HG02678 (cell line): ENCODE measurements at regions not wholly inside any gene's neighbourhood (a gene's known extent, or its start where the extent isn't known, plus 50 kb on each side); places are given as distances from the start of the nearest gene placed in this dataset.

ENCODE experiments used
- ATAC-seq: cut with Tn5 transposase; IDR thresholded peaks from one replicate; pipeline ENCODE4 v1.9.1; 2021; ENCODE audit warnings: mild to moderate bottlenecking, moderate library complexity; ENCODE audit not compliant: unreplicated experiment

DNA sequence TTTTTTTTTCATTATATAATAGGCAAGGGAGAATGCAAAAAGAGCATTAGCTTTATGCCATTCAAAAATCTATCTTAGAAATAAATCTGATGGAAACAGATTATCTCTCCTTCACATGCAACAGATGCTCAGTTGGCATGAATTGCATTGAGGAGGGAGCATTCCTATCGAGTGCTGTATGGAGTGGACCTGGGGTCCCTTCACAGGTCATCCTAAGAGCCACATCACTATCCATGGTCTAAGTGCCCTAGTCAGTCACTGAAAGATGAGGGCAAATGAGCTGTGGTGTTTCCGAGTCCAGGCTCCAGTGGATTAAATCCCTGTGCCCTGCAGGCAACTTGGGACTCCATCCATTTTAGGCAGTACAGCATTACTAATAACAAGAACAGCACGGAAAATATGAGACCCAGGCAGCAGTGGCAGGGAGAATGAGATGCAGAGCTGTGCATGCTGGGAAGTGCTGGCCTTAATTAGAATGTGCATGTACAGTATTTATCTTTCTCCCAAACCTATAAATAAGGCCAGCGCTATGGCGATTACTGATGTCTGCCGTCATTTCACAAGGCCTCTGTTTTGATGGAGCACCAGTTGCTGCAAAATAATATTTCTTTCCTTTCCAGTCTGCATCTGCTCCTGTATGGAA is 512.3 kb upstream of the PLXNA2 start:
- ATAC-seq, result no peak

DNA sequence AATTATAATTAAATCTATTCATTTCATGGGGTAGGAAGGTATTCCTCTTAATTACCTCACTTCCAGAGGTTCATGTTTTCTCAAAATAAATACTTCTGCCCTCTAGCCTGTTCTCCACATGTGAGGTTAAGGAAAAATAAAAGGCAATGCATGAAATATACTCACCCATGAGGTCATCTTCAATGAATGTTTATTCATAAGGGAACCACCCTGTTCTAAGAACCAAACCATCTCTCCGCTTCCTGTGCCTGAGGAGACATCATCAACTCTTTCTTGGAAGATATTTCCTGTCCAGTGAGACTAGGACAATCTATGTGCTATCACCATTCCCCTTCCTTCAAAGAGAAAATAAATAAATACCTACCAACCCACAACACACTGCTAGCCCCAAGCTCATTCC is 513.7 kb upstream of the PLXNA2 start:
- no peak for ATAC-seq

DNA sequence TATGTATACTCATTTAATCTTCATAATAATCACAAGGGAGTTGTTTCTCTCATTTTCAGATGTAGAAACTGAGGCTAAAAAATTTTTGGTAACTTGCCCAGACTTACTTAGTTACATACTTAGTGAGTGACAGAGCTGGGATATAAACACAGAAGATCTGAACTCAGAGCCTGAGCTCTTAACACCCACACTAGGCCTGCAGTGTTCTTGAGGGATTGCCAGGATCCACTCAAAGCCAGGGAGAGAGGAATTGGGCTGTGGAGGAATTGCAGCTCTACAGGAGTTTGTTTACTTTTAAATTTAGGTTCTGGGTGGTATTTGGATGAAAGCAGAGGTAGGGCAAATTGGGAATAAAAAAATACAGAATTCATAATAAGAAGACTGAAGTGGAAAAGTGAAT is 515.1 kb upstream of the PLXNA2 start:
- ATAC-seq, result no peak

DNA sequence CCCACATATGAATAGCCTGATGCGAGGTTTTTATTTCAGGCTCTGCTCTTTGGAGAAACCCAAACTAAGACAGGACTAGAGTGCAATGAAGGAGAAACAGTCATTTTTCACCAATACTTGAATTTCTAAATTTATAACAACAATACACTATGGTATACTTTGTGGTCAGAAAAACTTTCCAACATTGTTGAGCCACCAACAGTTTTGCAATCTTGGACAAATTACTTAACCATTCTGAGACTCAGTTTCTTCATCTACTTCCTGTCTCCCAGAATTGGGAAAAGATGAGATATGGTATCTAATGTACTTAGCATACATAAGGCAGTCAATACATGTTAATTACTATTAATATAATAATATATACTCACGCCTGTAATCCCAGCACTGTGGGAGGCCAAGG is 519.8 kb upstream of the PLXNA2 start:
- ATAC-seq, result no peak

DNA sequence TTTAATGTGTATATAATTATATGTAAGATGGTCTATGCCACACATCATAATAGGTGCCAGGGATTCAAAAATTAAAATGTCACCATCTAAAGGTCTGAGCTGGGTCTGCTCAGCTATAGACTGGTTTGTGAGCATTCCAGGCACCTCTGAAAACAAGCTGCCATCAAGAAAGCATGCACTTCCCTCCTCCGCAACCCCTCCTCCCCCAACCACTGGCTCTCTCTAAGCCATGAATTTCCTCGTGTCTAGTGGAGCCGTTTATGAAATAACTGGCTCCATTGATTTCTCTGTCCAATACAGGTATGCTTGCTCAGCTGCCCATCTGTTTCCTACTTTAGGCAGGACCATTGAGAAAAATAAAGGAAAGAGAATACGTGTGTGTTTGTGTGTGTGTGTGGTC is 522.6 kb upstream of the PLXNA2 start:
- ATAC-seq, result no peak

DNA sequence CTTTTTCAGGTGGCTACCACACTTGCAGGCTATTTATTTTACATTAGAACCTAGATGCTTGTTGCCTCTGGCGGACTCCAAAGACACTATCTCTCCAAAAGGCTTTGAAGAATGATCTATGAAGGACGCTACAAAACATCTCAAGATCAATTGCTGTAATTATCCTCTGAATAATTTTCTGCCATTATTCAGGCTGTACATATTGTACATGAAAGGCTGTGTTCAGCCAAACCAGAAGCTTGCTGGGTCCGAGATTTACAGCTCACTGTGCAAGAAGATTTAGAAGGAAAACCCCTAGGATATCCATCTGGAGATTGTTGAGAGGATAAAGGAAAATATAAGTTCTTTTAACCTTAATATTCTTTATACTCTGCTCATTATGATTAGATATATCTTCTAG is 523.6 kb upstream of the PLXNA2 start:
- ATAC-seq, result no peak

DNA sequence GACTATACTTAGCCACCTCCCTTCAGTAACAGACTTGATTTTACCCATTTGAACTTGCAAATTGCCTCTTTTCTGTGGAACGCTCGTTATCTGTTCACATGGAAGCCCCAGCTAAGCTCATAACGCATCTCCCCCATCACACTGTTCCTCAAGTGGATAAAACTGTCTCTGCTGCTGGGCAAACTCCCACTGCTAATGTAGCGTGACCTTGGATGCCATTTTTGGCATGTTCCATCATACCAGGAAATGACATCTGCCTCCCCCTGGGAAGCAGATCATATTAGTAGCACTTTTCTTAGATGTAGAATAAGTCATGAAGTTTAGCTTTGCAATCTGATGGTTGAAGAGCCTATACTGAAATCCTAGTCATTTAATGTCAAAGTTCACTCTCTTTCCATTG is 528.7 kb upstream of the PLXNA2 start:
- no peak for ATAC-seq

DNA sequence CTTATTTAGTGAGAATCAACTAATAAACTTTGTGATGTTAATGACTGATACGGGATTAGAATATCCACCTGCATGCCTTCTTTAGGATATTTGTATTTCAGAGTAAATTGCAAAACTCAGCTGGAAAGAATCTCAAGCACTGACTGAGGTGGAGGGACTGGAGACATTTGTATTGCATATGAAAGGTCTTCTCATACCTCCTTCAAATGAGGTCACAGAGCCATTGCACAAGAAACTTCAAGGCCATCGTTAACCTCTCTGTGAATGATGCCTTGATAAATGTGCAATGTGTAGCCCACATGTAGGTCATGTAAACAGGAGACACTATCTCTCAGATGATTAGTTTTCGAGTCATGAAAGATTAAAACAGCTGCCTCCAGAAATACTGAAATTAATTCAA is 531.7 kb upstream of the PLXNA2 start:
- no peak for ATAC-seq

DNA sequence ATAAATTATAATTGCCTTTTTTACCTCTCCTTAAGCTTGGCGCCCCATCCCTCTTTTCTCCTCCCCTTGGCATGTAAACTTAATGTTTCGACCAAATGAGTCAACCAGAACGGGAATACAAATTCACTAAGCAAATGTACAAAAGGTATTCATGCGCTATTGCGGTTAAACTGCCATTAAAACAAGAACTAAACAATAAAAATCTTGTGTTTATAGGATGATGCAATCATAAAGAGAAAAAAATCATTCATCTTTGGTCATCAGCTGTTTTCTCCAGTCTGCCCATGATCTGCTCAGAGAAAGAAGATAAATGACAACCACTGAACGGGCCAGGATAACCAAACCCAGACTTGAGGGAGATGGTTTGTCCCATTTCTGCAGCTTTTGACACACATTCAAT is 534.2 kb upstream of the PLXNA2 start:
- ATAC-seq, result no peak

DNA sequence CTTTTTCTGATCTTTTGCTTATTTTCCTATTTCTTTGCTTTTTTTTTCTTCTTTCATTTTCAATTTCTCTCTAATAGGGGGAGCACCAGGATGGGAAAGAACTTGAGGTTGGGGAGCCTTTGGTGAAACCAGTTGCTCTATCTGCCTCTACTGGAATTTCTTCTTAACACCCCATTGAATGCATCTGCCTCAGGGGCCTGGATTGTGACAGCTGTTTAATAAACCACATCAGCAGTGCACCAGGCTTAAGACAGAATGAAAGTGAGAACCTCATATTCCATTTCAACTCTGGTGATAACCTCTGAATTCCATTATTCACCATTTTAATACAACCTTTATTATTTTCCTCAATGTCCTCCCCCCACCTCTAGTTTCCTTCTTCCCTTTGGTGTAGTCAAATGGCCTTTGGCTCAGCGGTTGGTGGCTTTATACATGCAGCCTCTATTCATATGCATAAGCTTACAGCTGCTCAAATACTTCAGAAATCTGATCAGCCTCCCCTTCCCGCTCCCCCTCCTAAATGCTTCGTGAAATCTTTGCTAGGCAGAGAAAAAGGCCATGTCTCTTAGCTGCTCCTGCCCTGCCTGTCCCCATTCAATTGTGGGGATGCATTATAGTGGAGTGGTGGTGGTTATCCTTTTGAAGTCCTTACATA is 537.3 kb upstream of the PLXNA2 start:
- ATAC-seq, result no peak

DNA sequence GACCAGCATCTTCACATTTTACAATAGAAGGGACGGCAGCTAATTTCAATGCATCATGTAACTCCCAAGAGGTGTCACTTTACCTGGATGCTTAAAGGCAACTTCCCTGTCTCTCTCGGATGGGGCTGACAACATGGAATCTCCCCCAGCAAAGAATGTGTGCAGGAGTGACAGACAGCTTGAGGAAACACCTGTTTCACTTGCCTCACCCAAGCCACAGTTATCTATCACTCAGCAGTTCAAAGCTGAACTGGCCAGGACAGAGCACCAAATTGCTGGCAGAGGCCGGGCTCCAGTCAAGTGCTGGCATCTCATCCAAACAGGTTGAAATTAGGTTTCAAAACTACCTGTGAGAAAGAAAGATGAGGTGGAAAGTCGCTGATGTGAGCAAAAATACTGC is 538.0 kb upstream of the PLXNA2 start:
- no peak for ATAC-seq

DNA sequence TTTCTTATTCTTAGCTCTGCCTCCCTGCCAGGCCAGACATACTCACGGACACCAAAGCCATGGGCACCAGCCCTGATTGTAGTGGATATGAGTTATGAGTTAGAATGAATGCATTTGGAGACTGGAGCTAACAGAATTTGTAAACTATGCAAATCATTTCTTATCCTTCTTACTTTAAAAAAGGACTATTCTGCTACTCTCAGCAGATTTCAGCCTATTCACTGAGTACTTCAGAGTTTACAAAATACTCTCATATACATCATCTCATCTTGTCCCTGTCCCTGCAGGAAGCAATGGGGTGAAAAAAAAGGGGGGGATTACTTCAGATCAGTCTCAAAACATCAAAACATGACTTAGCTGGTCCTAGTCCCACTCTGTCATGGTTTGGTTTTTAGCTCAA is 541.4 kb upstream of the PLXNA2 start:
- ATAC-seq, result no peak

DNA sequence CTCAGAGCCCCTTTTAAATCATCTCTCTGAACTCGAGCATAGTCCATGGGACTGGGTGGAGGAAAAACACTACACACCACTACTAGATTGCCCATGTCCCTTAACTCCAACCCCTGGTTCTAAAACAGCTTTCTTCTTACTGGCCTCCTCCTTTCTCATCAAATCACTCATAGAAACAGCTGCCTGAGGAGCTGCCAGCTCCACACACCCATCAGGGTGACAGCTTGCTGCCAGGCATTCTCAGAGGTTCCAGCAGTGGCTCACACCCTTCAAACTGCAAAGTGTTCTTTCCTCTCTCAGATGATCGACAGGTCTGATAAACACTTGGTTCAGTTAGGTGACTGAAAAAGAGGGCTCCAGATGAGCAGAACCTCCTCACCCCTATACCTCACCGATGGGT is 543.0 kb upstream of the PLXNA2 start:
- no peak for ATAC-seq

DNA sequence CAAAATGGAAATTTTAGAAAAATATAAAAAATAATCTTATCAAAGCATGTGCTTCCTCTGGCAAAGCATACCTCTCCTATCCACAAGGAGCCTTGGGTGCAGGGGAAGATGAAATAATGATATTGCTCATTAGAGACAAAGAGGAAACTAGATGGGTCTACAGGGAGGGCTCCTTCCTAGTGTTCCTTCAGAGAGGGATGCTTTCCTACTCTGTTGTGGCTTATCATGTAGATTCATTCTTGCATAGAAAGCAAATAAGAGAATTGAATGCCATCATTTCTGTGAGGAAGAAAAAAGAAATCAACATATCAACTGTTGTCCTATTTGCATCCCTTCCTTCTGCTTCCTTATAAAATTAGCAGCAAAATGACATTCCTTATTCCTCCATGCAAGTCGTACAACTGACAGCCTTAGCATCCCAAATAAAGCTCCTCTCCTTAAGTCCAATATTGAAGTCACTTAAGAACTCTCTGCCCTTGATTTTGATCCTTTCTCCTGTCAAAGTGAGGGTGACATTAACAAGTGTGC is 543.9 kb upstream of the PLXNA2 start:
- no peak for ATAC-seq

DNA sequence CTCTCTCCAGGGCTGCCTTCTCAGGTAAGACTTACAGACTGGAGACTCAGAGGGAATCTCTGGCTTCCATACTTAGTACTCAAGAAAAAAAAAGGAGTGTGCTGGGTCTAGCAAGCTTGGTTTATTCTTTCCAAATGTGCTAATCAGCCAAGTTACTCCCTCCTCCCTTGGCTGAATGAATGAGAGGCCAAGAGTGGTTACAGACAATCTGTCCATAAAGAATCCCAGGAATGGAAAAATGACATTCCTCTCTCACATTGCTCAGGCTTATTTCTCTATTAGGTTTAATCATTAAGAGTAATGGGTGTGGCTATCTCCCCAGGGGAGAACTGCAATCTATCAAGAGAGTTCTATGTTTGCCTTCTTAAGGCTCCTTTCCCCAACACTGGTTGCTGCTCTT is 547.3 kb upstream of the PLXNA2 start:
- ATAC-seq, result no peak

DNA sequence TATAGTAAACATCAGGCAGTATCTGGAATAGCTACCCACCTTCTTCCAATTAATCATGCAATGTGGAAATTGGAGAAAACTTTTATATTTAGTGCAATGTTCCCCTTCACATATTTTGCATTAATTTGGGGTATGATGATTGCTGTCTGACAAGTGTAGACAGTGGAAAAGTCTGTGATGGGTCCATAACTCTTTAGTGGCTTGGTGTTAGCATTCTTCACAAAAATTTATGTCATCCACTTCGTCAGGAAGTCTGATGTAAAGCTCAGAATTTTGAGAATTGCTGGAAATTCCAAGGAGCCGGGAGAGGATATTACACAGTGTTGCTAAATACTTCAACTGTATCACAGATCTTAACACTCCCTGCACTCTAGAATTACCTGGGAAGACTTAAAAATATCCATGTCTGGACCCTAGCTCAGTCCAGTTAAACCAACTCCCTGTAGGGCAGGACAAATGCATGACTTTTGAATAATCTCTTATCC is 549.7 kb upstream of the PLXNA2 start:
- ATAC-seq, result no peak

DNA sequence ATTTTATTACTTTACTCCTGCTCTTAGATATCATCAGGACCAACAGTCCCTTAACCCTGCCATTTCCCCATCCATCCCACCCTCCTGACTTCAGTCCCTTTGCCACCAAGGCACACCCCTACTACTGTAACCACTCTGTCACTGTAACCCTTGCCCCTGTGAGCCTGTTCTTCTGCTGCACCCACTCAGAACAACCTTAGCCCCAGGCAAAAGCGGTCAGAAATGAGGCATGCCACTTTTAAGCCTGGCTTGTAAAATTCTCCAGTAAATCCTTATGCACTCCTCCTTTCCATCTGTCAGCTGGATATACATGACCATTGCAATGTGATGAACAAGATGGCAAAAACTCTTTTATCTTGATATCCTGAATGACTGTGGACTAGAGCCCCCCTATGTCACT is 555.0 kb upstream of the PLXNA2 start:
- no peak for ATAC-seq

DNA sequence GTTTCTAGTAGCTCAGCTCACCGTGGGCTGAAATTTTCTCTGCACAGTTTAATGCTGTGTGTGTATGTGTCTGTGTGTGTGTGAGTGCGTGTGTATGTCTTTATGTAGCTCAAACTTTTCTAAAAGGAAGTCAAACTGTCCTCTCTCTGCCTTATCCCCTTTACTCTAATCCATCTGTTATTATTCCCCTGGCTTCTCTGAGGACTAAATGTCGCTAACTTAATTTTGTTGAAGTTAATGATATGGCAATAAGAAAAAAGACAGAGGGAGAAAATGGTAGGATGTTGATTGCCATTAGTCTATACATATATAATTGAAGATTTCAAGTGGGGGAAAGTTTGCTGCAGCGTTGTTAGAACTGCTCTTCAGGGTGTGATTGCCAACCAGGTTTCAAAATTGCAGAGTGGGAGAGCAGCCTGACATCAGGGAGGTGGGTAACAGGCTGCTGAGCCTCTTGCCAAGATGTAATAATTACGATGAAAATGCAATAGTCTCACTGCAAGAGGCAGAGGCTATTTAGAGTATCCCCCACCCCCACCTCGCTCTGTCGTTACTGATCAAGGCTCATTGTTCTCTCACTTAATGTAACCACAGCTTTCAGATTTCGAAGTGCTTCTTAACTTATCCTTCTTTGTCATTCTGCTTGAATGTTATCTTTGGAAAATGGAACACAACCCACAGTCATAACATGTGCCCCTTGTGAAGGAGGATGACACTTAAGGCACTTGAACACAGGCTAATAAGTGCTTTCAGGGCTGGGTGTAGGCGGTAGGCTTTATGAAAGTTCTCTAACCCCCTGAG is 559.0 kb upstream of the PLXNA2 start:
- no peak for ATAC-seq

DNA sequence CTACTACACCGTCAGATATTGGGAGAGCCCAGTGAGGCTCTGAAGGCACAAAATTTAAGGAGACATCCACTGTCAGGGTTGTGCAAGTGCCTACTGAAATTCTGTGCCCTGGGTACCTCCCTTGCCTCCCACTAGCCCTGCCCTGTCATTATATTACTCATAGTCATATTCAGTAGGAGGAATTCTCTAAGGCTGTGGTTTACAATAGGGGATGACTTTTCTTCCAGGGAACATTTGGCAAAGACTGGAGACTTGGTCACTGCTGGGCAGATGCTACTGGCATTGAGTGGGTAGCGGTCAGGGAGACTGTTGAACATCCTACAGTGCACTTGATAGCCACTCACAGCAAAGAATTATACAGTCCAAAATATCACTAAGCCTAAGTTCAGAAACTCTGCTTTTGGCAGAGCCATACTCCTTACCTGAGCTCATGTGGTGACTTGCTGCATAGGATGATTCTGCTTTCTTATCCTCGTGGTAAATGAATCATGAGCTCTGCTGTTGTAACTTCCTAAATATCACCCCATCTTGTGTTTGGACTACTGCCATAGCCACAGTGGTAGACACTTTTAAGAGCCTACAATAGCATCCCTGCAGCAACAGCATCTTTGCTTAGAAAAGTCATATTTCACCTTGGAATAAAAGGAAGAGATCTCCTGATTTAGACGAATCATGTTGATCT is 563.4 kb upstream of the PLXNA2 start:
- no peak for ATAC-seq

DNA sequence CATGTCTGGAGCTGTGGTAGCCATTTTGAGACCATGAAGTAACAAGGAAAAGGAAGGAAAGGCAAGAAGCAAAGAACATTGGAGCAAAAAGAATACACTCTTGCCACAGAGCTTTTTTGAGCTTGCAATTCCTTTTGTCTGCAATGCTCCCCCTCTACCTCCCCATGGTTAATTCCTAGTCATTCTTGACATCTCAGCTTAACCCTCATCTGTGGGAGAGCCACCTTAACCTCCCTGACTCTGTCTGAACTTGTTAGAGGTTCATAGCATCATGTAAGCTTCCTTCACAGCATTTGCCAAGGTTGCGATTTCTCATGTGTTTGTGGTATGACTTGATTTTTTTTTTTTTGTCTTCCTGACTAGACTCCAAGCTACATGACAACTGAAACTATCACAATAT is 564.1 kb upstream of the PLXNA2 start:
- ATAC-seq, result no peak

DNA sequence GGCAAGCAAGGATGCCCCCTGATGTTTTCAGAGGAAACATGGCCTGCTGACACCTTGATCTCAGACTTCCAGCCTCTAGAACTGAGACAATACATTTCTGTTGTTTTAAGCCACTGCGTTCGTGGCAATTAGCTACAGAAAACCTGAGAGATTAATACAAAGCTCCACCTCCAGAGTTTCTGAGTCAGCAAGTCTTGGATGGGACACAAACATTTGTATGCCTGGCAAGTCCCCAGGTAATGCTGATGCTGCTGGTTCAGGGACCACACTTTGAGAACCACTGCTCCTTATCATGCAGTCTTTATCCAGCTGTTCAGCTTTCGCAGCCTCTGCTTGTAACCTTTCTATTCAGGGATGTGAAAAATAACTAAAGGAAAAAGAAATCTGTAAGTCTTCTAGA is 565.7 kb upstream of the PLXNA2 start:
- ATAC-seq, result no peak
